AG04449 (cell line): ENCODE measurements at regions not wholly inside any gene's neighbourhood (a gene's known extent, or its start where the extent isn't known, plus 50 kb on each side); places are given as distances from the start of the nearest gene placed in this dataset.

Experiments used
- CTCF ChIA-PET: fragments of 350-600 bp; formaldehyde crosslinking; extraction: SDS; loops from one replicate; lab custom pipeline; 2021; ENCODE audit warnings: antibody characterized with exemption; lab: Yijun Ruan, JAX
- POLR2A ChIA-PET: fragments of 400-600, 350-600 bp; formaldehyde crosslinking; extraction: SDS; loops from one replicate; lab custom pipeline; 2020; ENCODE audit warnings: antibody characterized with exemption, inconsistent platforms; lab: Yijun Ruan, JAX
- DNase-seq: peaks from one replicate; pipeline ENCODE4 v3.0.0-alpha.2; 2010; ENCODE audit warnings: low read depth, low spot score
- H3K4me3 ChIP-seq: 2 replicates; pipeline ENCODE4 v1.5.1; 2011; ENCODE audit warnings: low read depth, mild to moderate bottlenecking, control low read depth, low read length
- TF ChIP-seq, protein P1 (sequence below): IDR thresholded peaks from one replicate; pipeline ENCODE4 v1.5.1; 2011; ENCODE audit warnings: mild to moderate bottlenecking, moderate library complexity, low read length, control low read depth, inconsistent platforms; ENCODE audit not compliant: insufficient read depth; ENCODE audit errors: missing control alignments

GRCh38 chrX:1909419-1910206 is 294.8 kb downstream of the ASMT start:
- POLR2A ChIA-PET: no interaction called here
- TF ChIP-seq, protein P1, sequence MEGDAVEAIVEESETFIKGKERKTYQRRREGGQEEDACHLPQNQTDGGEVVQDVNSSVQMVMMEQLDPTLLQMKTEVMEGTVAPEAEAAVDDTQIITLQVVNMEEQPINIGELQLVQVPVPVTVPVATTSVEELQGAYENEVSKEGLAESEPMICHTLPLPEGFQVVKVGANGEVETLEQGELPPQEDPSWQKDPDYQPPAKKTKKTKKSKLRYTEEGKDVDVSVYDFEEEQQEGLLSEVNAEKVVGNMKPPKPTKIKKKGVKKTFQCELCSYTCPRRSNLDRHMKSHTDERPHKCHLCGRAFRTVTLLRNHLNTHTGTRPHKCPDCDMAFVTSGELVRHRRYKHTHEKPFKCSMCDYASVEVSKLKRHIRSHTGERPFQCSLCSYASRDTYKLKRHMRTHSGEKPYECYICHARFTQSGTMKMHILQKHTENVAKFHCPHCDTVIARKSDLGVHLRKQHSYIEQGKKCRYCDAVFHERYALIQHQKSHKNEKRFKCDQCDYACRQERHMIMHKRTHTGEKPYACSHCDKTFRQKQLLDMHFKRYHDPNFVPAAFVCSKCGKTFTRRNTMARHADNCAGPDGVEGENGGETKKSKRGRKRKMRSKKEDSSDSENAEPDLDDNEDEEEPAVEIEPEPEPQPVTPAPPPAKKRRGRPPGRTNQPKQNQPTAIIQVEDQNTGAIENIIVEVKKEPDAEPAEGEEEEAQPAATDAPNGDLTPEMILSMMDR: no peak
- no peak overlapping the region for H3K4me3 ChIP-seq
- DNase-seq: no peak
- CTCF ChIA-PET: no interaction called here

DNA sequence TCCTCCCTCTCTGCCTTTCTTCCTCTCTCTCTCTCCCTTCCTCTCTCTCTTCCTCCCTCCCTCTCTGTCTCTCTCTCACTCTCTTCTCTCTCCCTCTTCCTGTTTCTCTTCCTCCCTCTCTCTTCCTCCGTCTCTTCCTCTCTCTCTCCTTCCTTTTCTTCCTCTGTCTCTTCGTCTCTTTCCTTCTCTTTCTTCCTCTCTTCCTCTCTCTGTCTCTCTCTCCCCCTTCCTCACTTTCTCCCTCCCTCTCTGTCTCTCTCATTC is 295.3 kb downstream of the ASMT start:
- H3K4me3 ChIP-seq: no peak overlapping the region
- CTCF ChIA-PET: no interaction called here
- POLR2A ChIA-PET: no interaction called here
- TF ChIP-seq, protein P1: no peak
- DNase-seq: no peak

DNA sequence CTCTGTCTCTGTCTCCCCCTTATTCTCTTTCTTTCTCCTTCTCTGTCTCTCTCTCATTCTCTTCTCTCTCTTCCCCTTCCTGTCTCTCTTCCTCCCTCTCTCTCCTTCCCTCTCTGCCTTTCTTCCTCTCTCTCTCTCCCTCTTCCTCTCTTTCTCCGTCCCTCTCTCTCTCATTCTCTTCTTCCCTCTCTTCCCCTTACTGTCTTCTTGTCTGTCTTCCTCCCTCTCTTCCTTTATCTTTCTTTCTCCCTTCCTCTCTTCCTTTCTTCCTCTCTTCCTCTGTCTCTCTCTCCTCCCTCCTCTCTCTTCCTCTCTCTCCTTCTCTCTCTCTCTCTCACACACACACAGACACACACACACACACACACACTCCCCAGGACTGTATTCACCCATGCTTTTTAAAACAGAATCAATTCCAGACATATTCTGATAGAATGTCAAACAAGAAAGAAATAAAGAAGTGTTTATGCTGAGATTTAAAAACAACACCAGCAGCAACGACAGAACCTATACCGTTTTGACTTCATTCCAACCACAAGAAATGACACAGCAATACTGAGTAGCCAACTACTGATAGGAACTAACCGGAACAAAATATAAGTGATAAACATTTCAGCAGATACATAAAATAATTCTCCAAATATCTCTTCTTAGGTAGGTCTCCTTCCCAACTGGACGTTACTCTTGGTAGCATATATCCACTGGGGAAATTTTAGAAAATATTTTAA is 296.7 kb downstream of the ASMT start:
- ChIA-PET CTCF (no interaction called here), POLR2A (no interaction called here)
- no peak overlapping the region for H3K4me3 ChIP-seq
- TF ChIP-seq, protein P1: no peak
- no peak for DNase-seq

DNA sequence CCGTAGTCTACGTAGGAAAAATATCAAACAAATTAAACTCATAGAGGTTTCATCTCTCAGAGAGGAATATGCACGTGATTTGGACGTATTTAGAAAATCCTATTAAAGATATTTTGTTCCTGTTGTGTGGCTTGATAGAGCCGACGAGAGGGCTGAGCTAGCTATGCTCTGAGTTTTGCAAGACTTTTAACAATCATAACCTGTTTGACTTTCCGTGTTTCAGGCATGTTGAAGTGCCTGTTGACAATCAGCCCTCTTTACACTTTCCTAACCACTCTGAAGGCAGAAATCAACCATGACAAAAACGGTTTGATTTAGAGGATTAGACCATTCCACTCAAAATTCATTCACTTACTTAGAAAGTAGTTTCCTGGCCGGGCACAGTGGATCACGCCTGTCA is 297.3 kb downstream of the ASMT start:
- no peak overlapping the region for H3K4me3 ChIP-seq
- TF ChIP-seq, protein P1: no peak
- ChIA-PET POLR2A (no interaction called here), CTCF (no interaction called here)
- no peak for DNase-seq

DNA sequence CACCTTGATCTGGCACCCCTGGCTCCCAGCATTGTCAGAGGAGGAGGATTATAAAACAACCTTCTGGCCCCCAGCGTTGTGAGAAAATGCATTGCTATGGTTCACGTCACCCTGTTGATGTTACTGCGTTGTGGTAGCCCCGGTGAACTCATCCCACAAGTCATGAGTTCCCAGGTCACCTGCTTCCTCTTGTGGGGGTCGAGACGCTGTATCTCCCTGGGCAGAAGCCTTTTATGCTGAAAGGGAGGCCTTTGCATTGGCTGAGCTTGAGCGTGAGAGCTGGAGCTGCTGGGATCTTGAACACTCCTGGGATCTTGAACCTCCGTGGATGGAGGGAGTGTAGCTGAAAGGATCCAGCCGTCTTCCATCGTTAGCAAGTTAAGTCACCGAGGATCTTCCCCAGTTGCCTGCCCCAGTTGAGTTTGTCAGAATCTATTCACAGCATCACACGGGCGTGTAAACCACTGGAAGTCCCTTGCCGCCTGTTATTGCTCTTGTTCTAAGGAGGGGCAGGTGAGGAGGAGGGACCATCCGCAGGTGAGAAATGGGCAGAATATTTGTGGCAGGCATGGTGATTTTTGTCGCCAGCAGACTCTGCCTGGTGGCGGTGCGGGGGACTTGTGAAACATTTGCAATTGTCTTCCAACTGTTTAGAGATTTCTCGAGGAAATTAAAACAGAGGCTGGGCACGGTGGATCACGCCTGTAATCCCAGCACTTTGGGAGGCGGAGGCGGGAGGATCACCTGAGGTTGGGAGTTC is 299.9 kb downstream of the ASMT start:
- ChIA-PET POLR2A (no interaction called here), CTCF (no interaction called here)
- TF ChIP-seq, protein P1: no peak
- no peak for DNase-seq
- no peak overlapping the region for H3K4me3 ChIP-seq

GRCh38 chrX:1918780-1919179 is 303.9 kb downstream of the ASMT start:
- ChIA-PET POLR2A (no interaction called here), CTCF (no interaction called here)
- H3K4me3 ChIP-seq: no peak overlapping the region
- TF ChIP-seq, protein P1: no peak
- DNase-seq: no peak
